MM.1S (cell line): ENCODE measurements at regions not wholly inside any gene's neighbourhood (a gene's known extent, or its start where the extent isn't known, plus 50 kb on each side); places are given as distances from the start of the nearest gene placed in this dataset.

Experiments used
- CTCF ChIP-seq: fragments of 300-600 bp; sonication (generic); IDR thresholded peaks from 2 replicates; pipeline ENCODE4 v1.5.1; 2016; ENCODE audit warnings: antibody characterized with exemption, low read length, mixed read lengths
- EZH2 ChIP-seq: fragments of 300-600 bp; sonication (generic); optimal IDR thresholded peaks from 2 replicates; pipeline ENCODE3; 2017; ENCODE audit warnings: low read depth, mild to moderate bottlenecking, antibody characterized with exemption, low read length, mixed read lengths
- EZH2phosphoT487 ChIP-seq: fragments of 300-600 bp; sonication (generic); IDR thresholded peaks from 2 replicates; pipeline ENCODE4 v1.6.1; 2018; ENCODE audit warnings: antibody characterized with exemption, low read length

DNA sequence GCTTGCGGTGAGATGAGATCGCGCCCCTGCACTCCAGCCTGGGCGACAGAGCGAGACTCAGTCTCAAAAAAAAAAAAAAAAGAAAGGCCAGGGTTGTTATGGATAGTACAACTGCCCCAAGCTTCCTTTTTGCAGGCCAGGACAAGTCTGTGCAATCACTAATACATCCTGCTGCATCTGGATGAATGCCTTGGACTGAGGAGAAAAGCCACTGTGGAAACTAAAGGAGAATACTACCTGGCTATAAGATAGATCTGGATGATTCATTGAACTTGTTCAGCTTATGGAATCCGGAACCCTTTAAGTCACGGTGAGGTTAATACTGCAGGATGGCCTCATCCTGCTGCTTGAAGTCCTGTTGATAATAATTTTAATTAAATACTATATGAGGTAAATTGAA, 278.2 kb downstream of the TFAP2A start:
- TF ChIP-seq CTCF = no peak
- TF ChIP-seq EZH2 = no peak
- TF ChIP-seq EZH2phosphoT487 = no peak
